CD1c-positive myeloid dendritic cell (primary cell): ENCODE measurements at regions not wholly inside any gene's neighbourhood (a gene's known extent, or its start where the extent isn't known, plus 50 kb on each side); places are given as distances from the start of the nearest gene placed in this dataset.

Experiments
- DNase-seq: peaks from one replicate; pipeline ENCODE4 v3.0.0-alpha.2; 2016; ENCODE audit errors: extremely low spot score

- no peak for DNase-seq
Measured at GRCh38 chr20:60579941-60580515, 621.8 kb downstream of the CDH26 start.

GRCh38 chr20:60581606-60582115, 623.4 kb downstream of the CDH26 start:
- DNase-seq, result no peak

DNA sequence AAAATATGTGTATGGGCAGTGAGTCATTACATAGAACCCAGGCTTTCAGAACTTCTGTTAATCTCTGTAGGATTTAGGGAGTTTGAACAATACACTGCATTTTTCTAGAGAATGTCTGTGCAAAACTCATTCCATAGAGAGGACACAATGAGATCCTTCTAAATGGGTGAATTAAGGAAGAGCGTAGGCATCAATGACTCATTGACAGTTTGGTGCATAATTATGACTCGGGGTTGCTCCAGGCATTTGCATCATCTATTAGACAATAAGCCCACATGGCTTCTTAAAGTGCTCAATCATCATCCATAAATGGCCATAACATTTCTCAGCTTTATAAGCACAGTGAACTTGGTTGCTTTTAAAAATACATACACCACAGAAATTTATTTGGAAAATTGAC, 625.5 kb downstream of the CDH26 start:
- DNase-seq, result no peak

DNA sequence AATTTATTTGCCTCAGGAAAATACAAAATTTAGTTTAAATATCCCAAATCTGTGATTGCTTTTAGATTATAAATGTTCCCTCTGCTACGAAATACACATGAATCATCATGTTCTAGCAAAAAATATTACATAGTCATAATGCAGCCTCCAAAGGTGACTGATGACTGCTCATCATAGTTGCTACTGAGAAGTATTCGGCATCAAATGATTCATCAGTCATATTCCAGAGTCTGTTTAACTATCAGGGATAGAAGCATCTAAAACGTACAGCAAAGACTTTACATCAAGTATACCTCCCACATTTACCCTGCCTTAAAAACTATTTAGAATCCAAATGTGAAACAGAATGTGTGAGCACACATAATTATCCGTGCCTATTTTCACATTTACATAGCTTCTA, 626.0 kb downstream of the CDH26 start:
- DNase-seq, result no peak

- no peak for DNase-seq
Measured at GRCh38 chr20:60585651-60586050, 627.4 kb downstream of the CDH26 start.

GRCh38 chr20:60586269-60587050, 628.2 kb downstream of the CDH26 start:
- no peak for DNase-seq

DNA sequence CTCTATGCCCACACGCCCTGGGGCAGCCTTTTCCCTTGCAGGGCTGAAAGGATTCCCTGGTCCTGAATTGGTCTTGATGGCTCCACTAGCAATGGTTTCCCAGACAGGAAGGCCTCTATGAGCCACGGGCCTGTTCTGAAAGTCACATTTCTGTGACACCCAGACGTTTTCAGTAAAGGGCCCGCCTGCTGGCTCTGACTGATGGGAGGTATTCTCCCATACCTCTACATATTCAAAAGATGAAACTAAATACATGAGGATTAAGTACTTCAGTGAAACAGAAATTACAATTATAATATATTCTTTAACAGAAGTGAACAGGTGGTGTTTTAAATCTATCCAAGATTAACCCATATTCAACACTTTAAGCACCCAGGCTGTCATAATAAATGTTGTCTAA, 629.8 kb downstream of the CDH26 start:
- DNase-seq, result no peak

GRCh38 chr20:60589623-60590022, 631.4 kb downstream of the CDH26 start:
- DNase-seq, result no peak

DNA sequence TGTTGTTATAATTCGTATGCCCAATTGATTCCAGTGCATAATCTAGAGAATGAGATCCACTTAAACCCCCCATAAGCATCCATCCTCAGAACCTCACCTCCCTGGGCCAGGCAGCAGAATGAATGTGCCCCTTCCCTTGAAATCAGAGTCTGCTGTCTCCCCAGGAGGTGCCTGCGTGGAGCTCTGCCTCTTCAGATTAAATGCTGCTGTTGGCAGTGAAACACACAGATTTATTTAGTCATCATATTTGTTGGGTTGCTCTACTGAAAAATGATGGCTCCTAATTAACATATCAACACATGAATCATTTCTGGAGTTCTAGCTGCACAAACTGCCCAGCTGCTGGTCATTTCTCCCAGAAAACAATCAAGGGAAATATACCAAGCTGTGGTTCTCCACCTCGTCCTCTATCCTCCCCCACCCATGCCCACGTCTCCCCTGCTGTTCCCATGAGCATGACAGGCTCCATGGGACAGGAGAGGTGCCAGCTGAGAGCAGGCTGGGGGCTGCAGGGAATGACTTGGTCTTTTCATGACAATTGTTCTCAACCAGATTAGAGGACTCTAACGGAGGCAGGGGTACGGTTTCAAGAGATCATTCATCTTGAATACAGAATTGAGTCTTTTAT, 633.1 kb downstream of the CDH26 start:
- DNase-seq, result no peak

DNA sequence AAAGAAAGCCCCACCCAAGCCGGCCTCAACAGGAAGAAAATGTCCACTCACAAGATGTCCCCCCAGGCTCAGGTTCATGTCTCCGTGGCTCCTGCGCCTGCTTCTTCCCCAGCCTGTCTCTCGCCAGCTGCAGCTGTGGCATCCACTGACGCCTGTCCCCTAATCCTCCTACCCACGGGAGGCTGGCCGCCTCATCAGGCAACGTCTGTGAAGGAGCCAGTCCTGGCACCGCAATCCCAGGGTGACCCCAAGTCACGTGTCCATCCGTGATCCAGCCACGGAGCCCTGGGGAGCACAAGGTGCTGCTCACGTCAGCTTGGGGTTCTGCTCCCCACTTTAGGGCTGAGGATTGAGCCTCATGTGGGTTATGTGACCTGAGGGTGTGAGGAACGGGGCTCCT, 640.3 kb downstream of the CDH26 start:
- no peak for DNase-seq

DNA sequence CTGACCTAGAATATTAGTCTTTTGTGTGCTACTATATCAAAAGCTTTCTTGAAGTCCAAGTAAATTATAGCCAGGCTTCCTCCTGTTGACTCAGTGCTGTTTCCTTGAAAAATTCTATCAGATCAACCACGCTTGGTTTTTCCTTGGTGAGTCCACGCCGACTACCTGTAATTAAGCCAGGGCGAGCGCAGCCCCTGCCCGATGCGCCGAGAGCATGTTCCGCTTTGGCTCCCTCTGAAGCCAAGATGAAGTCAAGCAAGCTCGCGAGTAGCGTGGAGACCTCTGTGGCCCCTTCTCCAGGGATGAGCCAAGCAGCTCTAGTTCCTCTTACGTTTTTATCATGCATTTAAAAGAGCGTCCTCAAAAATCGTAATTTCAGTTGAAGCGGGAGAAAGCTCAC, 641.2 kb downstream of the CDH26 start:
- DNase-seq, result no peak

- DNase-seq, result no peak
Measured at GRCh38 chr20:60600036-60600435, 641.8 kb downstream of the CDH26 start.

- DNase-seq, result no peak
Measured at GRCh38 chr20:60624066-60624465, 628.0 kb upstream of the CDH4 start.

GRCh38 chr20:60627751-60628565, 624.1 kb upstream of the CDH4 start:
- DNase-seq, result no peak

DNA sequence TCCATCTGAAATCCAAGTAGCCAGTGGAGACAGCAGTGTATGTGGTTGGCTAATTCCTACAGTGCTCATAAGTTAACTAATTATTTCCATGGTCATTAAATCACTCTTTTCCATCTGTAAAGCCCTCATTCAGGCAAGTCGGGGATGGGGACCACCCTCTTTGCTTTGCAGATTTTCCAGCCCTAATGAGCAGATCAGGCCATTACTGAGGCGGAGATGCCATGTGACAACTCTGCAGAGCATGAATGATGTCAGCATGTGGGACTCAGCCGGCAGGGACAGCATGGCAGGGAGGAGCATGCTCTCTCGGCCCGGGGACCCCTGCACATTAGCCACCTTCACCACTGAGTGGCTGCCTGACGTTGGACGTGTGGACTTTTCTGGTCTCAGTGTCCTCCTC, 623.3 kb upstream of the CDH4 start:
- DNase-seq, result no peak

DNA sequence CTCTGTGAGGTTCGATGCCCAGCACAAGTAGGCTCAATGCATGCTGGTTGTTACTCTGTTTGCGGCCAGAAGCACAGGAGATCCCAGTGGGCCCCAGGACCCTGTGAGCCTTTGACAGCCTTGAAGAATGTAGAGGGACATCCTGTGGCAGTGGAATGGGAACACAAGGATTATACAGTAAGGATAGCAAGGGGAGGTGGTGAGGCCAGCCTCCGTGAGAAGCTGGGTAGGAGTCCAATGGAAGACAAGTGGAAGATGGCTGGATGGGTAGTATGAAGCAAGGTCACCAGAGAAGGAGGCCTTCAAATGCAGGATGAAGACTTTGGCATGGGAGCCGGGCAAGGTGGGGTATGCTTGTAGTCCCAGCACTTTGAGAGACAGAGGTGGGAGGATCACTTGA, 622.9 kb upstream of the CDH4 start:
- DNase-seq, result no peak

GRCh38 chr20:60630609-60631008, 621.5 kb upstream of the CDH4 start:
- no peak for DNase-seq

- no peak for DNase-seq
Measured at GRCh38 chr20:60631585-60632287, 620.3 kb upstream of the CDH4 start.

DNA sequence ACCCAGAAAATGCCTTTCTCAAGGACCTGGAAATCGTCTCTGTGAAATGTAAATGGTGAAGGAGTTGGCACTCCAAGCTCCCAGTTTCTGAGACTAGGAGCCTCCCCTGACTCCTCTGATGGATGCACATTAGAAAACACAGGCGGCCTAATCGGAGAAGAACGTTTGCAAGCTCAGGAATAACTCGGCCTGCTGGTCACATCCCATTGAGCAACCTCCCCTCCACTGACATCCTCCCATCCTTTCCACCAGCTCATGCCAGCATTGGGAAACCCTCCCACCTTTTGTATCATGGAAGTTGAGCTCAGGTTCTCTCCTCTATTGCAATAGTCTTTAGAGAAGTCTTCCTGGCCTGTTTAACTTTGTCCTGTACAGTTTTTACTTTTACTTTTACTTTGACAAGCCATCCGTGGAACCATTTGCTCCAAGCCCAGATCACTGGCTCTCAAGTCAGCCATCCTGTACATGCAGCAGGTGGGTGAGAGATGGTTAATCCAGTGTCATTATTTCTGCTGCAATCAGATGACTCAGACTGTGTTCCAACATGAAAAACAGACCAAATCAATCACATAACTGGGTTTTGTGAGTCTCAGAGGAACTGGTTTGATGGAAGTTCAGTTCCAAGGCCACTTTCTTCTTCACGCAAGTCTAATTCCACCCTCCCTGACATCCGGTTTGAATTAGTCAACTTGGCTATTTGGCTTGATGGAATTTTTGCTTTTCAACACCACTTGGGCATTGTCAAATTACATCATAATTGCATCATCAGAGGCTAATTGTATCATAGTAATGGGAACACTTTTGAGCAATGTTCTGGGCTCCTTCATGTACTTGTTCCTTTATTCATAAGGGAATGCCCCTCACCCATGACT, 619.4 kb upstream of the CDH4 start:
- no peak for DNase-seq

GRCh38 chr20:60634491-60635172, 617.4 kb upstream of the CDH4 start:
- no peak for DNase-seq
